H1 (cell line): ENCODE measurements at regions not wholly inside any gene's neighbourhood (a gene's known extent, or its start where the extent isn't known, plus 50 kb on each side); places are given as distances from the start of the nearest gene placed in this dataset.

Experiments used
- JUND ChIP-seq: IDR thresholded peaks from 2 replicates; pipeline ENCODE4 v1.6.1; 2011; ENCODE audit warnings: mild to moderate bottlenecking, improper control_type of control experiment, low read length
- KDM4A ChIP-seq: IDR thresholded peaks from one replicate; pipeline ENCODE4 v1.7.1; 2012; ENCODE audit warnings: low read depth, mild to moderate bottlenecking, moderate library complexity, low read length, inconsistent platforms; ENCODE audit not compliant: severe bottlenecking
- TF ChIP-seq, protein P1 (sequence below), 3 experiments: IDR thresholded peaks; 1 replicate in 2 of 3; 2 replicates in 1 of 3; pipeline versions ENCODE4 v1.5.1 to v1.6.1; 2011; ENCODE audit warnings: low read length in 3 of 3, mild to moderate bottlenecking in 3 of 3, inconsistent platforms in 2 of 3, low read depth in 1 of 3, moderate library complexity in 1 of 3; ENCODE audit not compliant: insufficient read depth in 1 of 3; ENCODE audit errors: control extremely low read depth in 1 of 3
- TF ChIP-seq, protein P2 (sequence below): IDR thresholded peaks from 2 replicates; pipeline ENCODE4 v1.6.1; 2012; ENCODE audit warnings: inconsistent platforms

- TF ChIP-seq, protein P1, sequence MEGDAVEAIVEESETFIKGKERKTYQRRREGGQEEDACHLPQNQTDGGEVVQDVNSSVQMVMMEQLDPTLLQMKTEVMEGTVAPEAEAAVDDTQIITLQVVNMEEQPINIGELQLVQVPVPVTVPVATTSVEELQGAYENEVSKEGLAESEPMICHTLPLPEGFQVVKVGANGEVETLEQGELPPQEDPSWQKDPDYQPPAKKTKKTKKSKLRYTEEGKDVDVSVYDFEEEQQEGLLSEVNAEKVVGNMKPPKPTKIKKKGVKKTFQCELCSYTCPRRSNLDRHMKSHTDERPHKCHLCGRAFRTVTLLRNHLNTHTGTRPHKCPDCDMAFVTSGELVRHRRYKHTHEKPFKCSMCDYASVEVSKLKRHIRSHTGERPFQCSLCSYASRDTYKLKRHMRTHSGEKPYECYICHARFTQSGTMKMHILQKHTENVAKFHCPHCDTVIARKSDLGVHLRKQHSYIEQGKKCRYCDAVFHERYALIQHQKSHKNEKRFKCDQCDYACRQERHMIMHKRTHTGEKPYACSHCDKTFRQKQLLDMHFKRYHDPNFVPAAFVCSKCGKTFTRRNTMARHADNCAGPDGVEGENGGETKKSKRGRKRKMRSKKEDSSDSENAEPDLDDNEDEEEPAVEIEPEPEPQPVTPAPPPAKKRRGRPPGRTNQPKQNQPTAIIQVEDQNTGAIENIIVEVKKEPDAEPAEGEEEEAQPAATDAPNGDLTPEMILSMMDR (IDR thresholded peaks at IDR 0.05; ENCODE audit: control extremely low read depth in 1 of 3, insufficient read depth in 1 of 3, low read depth in 1 of 3, low read length in 3 of 3) = no peak
- TF ChIP-seq JUND (no peak), KDM4A (no peak)
- TF ChIP-seq, protein P2, sequence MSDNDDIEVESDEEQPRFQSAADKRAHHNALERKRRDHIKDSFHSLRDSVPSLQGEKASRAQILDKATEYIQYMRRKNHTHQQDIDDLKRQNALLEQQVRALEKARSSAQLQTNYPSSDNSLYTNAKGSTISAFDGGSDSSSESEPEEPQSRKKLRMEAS = no peak
Observed at GRCh38 chr10:118455181-118455695, 113.1 kb upstream of the FAM204A start.
